ENCODE measurements at regions not wholly inside any gene's neighbourhood (a gene's known extent, or its start where the extent isn't known, plus 50 kb on each side); places are given as distances from the start of the nearest gene placed in this dataset.
"Not testable (repeated sequence)": the region's sequence is repeated elsewhere in the genome, so short reads cannot be mapped to it uniquely, and the experiment has no call there.

DNA sequence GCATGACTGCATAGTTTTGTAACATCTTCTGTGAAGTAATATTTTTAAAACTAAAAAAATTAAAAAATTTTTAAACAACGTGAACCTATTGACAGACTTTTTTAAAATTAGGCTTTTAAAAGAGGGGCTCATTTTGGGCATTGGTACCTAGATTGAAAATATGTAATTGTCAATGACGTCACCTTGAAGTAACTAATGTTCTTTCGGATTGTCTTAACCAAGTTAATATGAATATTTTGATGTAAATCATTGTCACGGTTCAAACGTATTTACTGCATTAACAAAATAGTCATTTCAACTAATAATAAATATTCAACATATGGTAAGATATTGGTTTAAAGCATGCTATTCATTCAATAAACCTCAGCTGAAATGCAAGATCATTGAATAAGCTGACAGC is 719.8 kb downstream of the ANKRD7 start:
- DNase-seq (ENCODE audit: low read depth), result no peak

DNA sequence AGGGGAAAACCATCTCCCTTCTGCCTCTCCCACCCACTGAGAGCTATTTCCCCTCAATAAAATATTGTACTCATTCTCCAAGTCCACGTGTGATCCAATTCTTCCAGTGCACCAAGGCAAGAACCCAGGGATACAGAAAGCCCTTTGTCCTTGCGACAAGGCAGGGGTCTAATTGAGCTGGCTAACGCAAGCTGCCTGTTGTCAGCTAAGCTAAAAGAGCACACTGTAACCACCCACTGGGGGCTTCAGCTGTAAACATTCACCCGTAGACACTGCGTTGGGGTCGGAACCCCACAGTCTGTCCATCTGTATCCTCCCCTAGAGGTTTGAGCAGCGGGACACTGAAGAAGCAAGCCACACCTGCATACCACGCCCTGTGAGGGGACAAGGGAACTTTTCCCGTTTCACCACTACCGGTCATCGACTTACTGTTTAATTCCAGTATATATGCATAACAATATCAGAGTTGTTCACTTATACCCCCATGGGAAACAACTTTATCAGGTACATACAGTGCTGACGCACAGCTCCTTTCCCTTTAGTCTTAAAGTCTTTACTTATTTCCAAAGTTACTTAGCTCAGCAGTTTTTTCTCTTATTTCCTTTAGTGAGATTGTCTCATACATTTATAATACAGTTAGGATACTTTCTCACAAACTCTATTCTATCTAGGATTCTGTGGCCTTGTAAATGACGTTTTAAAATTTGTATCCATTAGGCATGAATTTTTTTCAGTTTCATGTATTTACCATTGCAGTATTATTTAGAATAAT is 721.6 kb downstream of the ANKRD7 start:
- no peak for DNase-seq (ENCODE audit: low read depth)

DNA sequence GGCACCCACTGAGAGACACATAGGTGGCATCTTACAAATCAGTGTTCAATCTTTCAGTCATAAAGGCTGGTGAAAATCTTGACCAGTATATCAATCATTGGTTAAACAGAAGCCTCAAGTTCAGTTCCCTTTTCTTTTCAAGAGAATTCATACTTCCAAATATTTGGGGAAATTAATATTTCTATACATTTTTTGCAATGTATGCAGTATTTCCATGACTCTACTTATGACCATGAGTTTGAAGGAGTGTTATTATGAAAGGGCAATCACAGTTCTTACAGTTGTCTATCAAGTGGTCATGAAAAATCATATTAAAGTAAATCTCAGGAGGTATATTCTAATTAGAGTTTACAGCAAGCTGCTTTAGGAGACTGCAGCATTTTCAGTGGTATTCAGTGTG is 724.0 kb downstream of the ANKRD7 start:
- no peak for DNase-seq (ENCODE audit: low read depth)

DNA sequence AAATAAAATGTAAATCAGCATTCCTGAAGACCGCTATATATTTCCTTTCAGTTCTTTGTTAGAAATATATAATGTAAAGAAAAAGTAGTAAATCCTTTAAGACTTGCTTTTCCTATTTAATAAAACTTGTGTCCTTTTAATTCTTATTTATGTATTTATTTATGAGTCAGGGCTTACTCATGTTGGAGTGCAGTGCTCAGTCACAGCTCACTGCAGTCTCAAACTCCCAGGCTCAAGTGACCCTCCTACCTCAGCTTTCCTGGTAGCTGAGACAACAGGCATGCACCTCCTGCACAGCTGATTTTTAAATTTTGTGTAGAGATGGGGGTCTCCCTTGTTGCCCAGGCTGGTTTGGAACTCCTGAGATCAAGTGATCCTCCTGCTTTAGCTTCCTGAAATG is 724.5 kb downstream of the ANKRD7 start:
- DNase-seq (ENCODE audit: low read depth), result peak; percentile 26

DNA sequence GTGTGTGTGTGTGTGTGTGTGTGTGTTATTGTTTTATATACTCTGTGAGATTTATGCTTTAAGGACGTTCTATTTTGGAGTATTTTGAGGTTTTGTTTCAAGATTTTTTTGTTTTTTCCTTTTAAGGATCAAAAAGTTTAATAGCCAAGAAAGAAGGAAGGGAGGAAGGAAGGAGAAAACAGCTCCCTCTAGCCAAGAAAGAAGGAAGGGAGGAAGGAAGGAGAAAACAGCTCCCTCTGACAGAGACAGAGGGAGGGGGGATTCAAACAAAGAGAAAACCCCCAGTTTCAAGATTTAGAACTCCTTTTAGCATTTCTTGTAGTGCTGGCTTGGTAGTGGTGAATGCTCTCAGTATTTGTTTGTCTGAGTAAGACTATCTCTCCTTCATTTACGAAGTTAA is 731.8 kb downstream of the ANKRD7 start:
- DNase-seq (ENCODE audit: low read depth), result not testable (repeated sequence)

DNA sequence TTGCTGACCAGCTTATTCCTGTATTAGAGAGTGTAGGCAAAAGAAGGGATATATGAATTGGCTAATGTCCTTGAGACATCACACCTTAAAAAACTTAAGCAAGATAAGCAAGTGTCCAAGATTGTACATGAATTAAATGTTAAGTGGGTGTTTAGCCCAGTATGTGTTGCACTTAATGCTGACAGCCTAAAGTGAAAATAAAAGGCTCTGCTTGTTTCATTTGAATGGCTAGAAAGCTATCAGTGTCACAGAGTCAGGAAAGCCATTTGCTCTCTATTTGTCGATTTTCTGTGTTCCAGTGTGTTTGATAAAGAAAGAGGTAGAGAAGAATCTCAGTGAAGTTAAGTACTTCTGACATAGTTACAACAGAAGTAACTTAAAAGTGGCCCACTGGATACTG is 744.9 kb downstream of the ANKRD7 start:
- DNase-seq (ENCODE audit: low read depth), result no peak

DNA sequence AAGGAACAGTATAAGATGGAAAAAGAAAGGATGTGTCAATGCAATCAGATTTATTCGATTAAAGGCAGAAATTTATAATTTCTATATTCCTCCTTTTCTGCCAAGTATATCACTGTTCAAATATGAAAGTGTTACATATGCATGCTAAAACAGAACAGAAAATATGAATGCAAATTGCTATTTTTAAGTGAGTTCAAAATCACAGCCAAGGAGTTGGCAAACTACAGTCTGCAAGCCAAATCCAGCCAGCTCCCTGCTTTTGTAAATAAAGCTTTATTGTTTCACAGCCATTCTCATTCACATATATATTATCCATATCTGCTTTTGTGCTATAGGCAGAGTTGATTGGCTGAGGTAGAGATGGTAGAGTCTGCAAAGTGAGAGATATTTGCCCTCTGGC is 747.2 kb downstream of the ANKRD7 start:
- no peak for DNase-seq (ENCODE audit: low read depth)

DNA sequence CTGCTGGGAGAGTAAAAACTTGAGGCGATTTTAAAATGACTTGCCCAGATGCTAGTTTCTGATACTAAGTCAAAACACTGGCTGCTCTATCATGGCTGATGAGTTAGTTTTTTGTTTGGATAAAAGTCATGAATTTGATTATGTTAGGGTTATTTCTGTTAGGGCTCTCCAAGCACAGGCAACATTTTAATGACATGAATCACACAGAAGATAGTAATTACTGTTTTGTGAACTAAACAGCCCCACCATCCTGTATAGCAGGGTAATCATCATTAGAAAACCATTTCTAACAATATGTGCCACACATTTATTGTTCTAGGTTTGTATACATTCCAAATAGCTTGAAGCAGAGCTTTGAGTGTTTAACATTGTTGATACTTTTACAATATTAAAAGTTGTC is 750.3 kb downstream of the ANKRD7 start:
- DNase-seq (ENCODE audit: low read depth), result no peak

DNA sequence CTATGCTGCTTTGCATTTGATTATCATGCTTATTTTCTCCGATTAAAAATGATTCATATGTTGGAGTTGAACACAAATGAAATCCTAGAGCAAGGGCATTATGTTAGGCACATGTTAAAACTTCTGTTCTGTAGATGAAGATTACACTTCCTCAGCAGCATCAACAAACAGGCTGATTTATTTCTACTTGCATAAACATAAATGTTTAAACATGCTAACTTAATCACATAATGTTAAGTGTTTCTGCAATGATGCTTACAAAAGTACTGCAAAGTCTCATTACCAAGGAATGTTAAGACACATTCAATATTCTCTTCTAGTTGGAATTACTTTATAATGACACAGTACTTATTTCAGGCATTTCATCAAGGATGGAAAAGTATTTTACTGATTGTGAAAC is 770.8 kb downstream of the ANKRD7 start:
- DNase-seq (ENCODE audit: low read depth), result no peak

DNA sequence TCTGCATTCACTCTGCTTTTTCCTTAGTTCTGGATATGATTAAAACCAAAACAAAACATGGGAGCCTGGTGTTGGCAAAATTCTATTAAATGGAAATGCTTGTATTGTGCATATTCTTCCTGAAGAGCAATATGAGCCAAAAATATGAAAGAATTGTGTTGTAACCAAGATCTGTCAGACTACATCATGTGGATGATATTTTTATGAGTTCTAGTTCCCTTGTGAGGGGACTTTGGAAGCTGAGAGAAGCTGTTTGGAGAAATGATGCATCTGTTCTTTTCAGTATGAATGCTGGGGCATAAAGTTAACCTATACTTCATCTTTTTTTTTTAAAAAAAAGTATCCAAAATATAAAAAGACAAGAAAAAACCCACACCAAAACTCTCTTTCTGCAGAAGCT is 782.7 kb downstream of the ANKRD7 start:
- no peak for DNase-seq (ENCODE audit: low read depth)

DNA sequence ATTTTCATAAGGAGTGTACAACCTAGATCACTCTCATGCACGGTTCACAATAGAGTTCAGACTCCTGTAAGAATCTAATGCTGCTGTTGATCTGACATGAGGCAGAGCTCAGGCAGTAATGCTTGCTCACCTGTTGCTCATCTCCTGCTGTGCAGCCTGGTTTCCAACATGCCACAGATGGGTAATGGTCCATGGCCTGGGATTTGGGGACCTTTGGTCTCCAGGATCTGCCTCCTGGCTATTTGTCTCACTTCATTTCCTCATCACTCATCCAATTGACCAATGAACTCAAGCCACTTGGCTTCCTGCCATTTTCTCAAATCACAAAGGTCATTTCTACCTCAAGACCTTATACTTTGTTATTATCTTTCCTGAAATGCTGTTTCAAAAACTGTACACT is 786.1 kb downstream of the ANKRD7 start:
- no peak for DNase-seq (ENCODE audit: low read depth)

DNA sequence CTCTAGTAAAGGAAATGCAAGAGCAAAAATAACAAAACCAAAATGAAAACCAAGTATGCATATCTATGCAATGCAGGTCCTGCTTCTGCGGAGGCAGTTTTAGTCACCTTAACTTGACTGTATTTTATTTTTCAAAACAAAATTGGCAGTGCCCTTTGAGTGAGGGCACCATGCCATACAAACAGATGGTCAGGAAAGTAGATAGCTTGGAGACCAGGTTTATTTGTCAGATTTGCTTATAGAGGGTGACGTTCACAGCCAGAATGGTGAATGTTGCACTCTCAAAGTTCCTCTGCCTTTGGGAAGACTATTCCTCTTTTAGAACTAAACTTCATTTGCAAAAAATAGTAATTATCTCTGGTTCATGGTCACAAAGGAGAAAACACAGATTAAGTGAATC is 801.9 kb downstream of the ANKRD7 start:
- no peak for DNase-seq (ENCODE audit: low read depth)

DNA sequence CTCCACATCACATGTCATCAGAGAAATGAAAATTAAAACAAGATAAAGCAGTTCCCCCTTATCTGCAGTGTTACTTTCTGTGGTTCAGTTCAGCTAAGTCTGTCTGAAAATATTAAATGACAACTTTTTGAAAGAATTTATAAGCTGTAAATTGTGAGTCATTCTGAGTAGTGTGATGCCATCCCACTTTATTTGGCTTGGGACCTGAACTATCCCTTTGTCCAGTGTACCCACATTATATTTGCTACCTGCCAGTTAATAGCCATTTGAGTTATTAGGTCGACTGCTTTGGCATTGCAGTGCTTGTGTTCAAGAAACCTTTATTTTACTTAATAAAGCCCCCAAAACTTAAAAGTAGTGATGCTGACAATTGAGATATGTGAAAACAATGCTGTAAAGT is 804.2 kb downstream of the ANKRD7 start:
- DNase-seq (ENCODE audit: low read depth), result no peak

DNA sequence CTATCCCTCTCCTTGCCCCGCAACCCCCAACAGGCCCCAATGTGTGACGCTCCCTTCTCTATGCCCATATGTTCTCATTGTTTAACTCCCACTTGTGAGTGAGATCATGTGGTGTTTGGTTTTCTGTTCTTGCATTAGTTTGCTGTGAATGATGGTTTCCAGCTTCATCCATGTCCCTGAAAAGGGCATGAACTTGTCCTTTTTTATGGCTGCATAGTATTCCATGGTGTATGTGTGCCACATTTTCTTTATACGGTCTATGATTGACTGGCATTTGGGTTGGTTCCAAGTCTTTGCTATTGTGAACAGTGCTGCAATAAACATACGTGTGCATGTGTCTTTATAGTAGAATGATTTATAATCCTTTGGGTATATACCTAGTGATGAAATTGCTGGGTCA is 807.6 kb downstream of the ANKRD7 start:
- not testable (repeated sequence) for DNase-seq (ENCODE audit: low read depth)

DNA sequence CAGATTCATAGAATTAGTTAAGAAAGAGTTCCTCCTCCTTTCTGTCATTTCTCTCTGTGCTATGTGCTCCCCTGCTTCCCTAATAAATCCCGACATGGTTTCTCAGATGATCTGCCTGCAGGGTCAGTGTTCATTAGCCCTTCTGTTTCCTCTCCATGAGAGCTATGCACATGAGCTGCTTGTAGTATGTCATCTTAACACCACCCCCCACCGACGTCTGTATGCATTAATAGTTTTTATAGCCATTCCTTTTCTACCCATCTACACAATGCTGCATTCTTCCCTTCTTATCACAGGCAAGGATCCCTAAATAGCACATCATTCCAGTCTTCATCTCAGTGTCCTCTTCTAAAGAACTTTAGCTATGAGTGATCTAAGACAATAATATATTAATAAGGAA is 809.1 kb downstream of the ANKRD7 start:
- no peak for DNase-seq (ENCODE audit: low read depth)

DNA sequence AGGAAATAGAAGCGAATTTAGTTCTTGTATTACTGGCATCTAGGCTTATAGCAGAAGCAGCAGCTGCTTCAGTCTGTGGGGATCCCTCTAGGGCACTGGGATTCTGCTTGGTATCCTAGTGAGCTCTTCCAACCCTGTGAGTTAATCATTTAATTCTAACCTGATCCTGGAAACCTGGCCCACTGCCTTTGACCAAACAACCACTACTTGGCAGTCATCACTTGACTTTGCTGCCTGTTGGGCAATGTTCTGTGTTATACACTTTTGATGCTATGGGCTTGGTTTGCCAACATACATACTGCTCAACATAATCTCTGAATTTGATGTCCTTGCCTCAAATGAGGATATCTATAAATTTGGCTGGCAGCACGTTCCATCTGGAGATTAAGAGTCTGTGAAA is 813.4 kb downstream of the ANKRD7 start:
- DNase-seq (ENCODE audit: low read depth), result no peak

DNA sequence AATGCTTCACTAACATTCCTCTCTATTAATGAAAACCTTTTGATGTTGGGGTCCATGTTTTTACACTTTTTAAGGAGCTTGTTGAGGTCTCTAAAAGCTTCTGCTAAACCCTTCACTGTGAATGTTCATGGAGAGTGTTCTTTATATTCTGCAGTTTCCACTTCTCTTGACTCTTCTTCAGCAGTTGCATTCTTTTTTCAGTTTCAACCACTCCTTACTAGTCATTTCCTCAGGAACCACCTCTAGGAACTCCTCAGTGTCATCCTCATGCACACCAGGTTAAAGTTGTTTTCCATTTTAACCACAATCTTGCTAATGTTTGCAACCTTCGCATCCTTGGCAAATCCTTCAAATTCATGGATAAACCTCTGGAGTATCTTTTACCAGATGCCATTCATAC is 821.6 kb downstream of the ANKRD7 start:
- DNase-seq (ENCODE audit: low read depth), result no peak

DNA sequence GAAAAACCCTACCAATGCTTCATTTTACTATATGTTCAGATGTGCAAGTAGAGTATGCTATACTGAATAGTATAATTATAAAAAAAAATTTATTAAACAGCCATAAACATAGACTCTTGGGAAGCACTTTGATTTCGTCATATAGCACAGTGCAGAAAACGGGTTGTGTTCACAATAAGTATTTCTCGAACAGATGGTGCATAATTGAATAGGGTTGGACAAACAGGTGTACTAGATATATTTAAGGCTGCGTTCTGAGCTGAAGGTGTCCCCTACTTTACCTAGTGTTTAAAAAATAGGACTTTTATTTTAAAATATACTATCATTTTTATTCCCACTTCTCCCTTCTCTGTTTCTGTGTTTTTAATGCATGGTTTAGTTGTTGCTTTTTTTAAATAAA is 841.5 kb downstream of the ANKRD7 start:
- no peak for DNase-seq (ENCODE audit: low read depth)

DNA sequence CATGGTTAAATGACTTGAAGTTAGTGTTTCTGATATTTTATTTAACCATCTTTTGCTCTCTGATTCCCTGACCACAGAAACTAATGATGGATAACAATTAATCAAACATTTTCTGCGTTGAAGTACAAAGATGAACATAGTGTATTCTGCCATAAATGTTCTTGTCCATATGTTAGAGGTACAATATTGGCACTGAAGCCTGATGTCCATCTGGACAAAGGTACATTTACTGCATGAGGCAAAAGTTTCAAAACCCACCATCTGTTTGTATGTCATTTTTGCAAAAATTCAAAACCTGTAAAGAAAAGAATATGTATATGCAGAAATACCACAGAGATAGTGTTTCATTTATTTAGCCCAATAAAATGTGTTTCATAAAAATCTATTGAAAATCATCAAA is 861.5 kb downstream of the ANKRD7 start:
- no peak for DNase-seq (ENCODE audit: low read depth)

DNA sequence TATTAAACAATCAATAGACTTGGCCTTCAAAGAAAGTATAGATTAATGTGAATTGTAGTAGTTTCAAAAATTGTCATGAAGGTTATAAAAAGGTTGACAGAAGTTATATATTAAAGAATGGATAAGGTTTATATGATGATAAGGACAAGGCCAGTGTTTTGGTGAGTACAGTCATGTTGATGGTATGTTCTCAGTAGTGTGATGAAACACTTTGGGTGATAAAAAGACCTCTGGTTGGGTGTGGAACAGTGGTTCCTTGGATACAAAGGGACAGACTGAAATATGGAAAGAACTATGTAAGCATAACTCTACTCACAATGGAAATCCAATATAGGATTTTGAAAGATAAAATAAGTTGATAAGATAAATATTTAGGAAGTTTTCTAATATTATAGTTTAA is 866.3 kb downstream of the ANKRD7 start:
- DNase-seq (ENCODE audit: low read depth), result peak; percentile 8

DNA sequence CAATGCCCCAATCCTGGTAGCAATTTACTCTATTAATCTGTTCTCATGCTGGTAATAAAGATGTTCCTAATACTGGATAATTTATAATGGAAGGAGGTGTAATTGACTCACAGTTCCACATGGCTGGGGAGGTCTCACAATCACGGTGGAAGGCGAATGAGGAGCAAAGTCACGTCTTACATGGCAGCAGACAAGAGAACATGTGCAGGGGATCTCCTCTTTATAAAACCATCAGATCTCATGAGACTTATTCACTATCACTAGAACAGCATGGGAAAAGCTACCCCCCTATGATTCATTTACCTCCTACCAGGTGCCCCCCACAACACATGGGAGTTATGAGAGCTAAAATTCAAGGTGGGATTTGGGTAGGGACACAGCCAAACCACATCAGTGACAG is 872.2 kb downstream of the ANKRD7 start:
- DNase-seq (ENCODE audit: low read depth), result no peak

DNA sequence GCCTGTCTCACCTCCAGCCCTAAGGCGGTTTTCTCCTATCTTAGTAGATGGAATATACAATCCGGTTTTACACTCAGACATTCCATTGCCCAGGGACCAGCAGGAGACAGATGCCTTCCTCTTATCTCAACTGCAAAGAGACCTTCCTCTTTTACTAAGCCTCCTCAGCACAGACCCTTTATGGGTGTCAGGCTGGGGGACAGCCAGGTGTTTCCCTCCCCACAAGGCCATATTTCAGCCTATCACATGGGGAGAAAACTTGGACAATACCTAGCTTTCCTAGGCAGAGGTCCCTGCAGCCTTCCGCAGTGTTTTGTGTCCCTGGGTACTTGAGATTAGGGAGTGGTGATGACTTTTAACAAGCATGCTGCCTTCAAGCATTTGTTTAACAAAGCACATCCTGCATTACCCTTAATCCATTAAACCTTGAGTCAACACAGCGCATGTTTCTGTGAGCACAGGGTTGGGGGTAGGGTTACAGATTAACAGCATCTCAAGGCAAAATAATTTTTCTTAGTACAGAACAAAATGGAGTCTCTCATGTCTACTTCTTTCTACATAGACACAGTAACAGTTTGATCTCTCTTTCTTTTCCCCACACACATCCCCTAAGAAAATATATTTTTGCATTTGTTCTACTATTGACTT is 876.2 kb downstream of the ANKRD7 start:
- DNase-seq (ENCODE audit: low read depth), result not testable (repeated sequence)

DNA sequence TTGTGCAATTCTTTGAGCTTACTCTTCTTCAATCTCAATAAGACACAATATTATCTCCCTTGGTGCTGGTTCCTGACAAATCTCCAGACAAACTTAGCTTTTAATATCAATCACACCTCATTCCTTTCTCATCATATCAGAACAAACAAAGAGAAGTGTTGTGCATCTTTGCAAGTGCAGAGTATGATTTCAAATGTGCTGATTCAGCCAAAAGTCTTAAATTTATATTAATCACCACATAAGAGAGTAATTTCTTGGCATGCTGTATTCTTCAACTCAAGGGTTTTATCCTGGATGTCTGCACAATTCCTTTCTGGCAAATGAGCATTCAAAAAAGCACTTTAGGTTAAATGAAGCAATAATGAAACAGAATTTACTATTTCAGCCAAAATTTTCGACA is 877.8 kb downstream of the ANKRD7 start:
- DNase-seq (ENCODE audit: low read depth), result no peak

DNA sequence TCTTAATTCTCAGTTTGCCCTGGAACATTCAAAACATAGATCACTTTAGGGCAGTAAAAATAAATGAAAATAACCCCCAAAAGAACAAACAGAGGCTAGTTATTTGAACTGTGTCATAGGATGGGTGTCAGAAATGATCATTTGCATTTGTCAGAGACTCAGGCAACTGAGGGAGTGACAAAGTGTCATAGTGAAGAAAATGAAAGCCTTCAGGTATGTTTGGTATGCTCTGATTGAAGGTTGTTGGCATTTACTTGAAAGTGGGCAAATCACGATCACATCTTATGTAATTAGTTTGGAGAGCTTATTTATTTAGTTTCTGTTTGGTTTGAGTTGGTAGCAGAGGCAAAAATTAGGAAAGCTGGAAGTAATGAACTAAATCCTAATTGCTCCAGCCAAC is 880.9 kb downstream of the ANKRD7 start:
- DNase-seq (ENCODE audit: low read depth), result no peak
